ENCODE measurements at regions not wholly inside any gene's neighbourhood (a gene's known extent, or its start where the extent isn't known, plus 50 kb on each side); places are given as distances from the start of the nearest gene placed in this dataset.
"Not testable (repeated sequence)": the region's sequence is repeated elsewhere in the genome, so short reads cannot be mapped to it uniquely, and the experiment has no call there.

- DNase-seq (ENCODE audit: low read depth in 4 of 4, low spot score in 2 of 4): no peak
Measured at GRCh38 chr4:85102606-85103005, 136.1 kb upstream of the WDFY3 start.

- DNase-seq (ENCODE audit: low read depth in 4 of 4, low spot score in 2 of 4): no peak
Measured at GRCh38 chr4:85106166-85106565, 139.7 kb upstream of the WDFY3 start.

GRCh38 chr4:85106805-85107336 is 140.4 kb upstream of the WDFY3 start:
- no peak for DNase-seq (ENCODE audit: low read depth in 4 of 4, low spot score in 2 of 4)

GRCh38 chr4:85107553-85107952 is 141.1 kb upstream of the WDFY3 start:
- no peak for DNase-seq (ENCODE audit: low read depth in 4 of 4, low spot score in 2 of 4)

- no peak for DNase-seq (ENCODE audit: low read depth in 4 of 4, low spot score in 2 of 4)
Measured at GRCh38 chr4:85113706-85114105, 147.2 kb upstream of the WDFY3 start.

- no peak for DNase-seq (ENCODE audit: low read depth in 4 of 4, low spot score in 2 of 4)
Measured at GRCh38 chr4:85114526-85114925, 148.0 kb upstream of the WDFY3 start.

- no peak for DNase-seq (ENCODE audit: low read depth in 4 of 4, low spot score in 2 of 4)
Measured at GRCh38 chr4:85116008-85116407, 149.5 kb upstream of the WDFY3 start.

- no peak for DNase-seq (ENCODE audit: low read depth in 4 of 4, low spot score in 2 of 4)
Measured at GRCh38 chr4:85125688-85126087, 159.2 kb upstream of the WDFY3 start.

GRCh38 chr4:85126991-85127591 is 160.6 kb upstream of the WDFY3 start:
- no peak for DNase-seq (ENCODE audit: low read depth in 4 of 4, low spot score in 2 of 4)

GRCh38 chr4:85127653-85128052 is 161.2 kb upstream of the WDFY3 start:
- DNase-seq (ENCODE audit: low read depth in 4 of 4, low spot score in 2 of 4): peak in 1 of 4 donors; percentile 10

GRCh38 chr4:85128246-85129204 is 162.0 kb upstream of the WDFY3 start:
- DNase-seq (ENCODE audit: low read depth in 4 of 4, low spot score in 2 of 4): no peak

- DNase-seq (ENCODE audit: low read depth in 4 of 4, low spot score in 2 of 4): not testable (repeated sequence)
Measured at GRCh38 chr4:85129354-85130125, 163.1 kb upstream of the WDFY3 start.

- no peak for DNase-seq (ENCODE audit: low read depth in 4 of 4, low spot score in 2 of 4)
Measured at GRCh38 chr4:85132117-85132516, 165.6 kb upstream of the WDFY3 start.

GRCh38 chr4:85132570-85132969 is 166.1 kb upstream of the WDFY3 start:
- DNase-seq (ENCODE audit: low read depth in 4 of 4, low spot score in 2 of 4): no peak

GRCh38 chr4:85139749-85140148 is 173.3 kb upstream of the WDFY3 start:
- not testable (repeated sequence) for DNase-seq (ENCODE audit: low read depth in 4 of 4, low spot score in 2 of 4)

GRCh38 chr4:85142451-85142850 is 176.0 kb upstream of the WDFY3 start:
- DNase-seq (ENCODE audit: low read depth in 4 of 4, low spot score in 2 of 4): no peak

GRCh38 chr4:85147481-85148076 is 181.1 kb upstream of the WDFY3 start:
- DNase-seq (ENCODE audit: low read depth in 4 of 4, low spot score in 2 of 4): peak in 3 of 4 donors; percentile 30 to 56 (median 42)

GRCh38 chr4:85149676-85150075 is 183.2 kb upstream of the WDFY3 start:
- DNase-seq (ENCODE audit: low read depth in 4 of 4, low spot score in 2 of 4): no peak

- no peak for DNase-seq (ENCODE audit: low read depth in 4 of 4, low spot score in 2 of 4)
Measured at GRCh38 chr4:85151371-85151770, 184.9 kb upstream of the WDFY3 start.

GRCh38 chr4:85151786-85152185 is 185.3 kb upstream of the WDFY3 start:
- DNase-seq (ENCODE audit: low read depth in 4 of 4, low spot score in 2 of 4): no peak

GRCh38 chr4:85152480-85152879 is 186.0 kb upstream of the WDFY3 start:
- DNase-seq (ENCODE audit: low read depth in 4 of 4, low spot score in 2 of 4): no peak

Data from left renal cortex interstitium (tissue), 4 donors.